H9 (cell line): ENCODE measurements at regions not wholly inside any gene's neighbourhood (a gene's known extent, or its start where the extent isn't known, plus 50 kb on each side); places are given as distances from the start of the nearest gene placed in this dataset.

Source experiments
- DNase-seq: peaks from one replicate; pipeline ENCODE4 v3.0.0-alpha.2; 2017
- H2AFZ ChIP-seq: one replicate; pipeline ENCODE4 v1.6.1; 2013; ENCODE audit warnings: mild to moderate bottlenecking, low read length, control low read depth, moderate library complexity
- H2AK5ac ChIP-seq: 2 replicates; pipeline ENCODE4 v1.6.1; 2013; ENCODE audit warnings: low read length, control low read depth, mixed read lengths; ENCODE audit not compliant: insufficient read length
- H2BK120ac ChIP-seq: one replicate; pipeline ENCODE4 v1.6.1; 2013; ENCODE audit warnings: low read depth, mild to moderate bottlenecking, low read length, control low read depth, inconsistent platforms; ENCODE audit not compliant: poor library complexity, severe bottlenecking
- H2BK12ac ChIP-seq: 2 replicates; pipeline ENCODE4 v1.6.1; 2013; ENCODE audit warnings: low read length, control low read depth, mixed read lengths, low read depth; ENCODE audit not compliant: insufficient read length
- H2BK15ac ChIP-seq: 2 replicates; pipeline ENCODE4 v1.6.1; 2013; ENCODE audit warnings: low read depth, low read length, control low read depth
- H2BK20ac ChIP-seq: one replicate; pipeline ENCODE4 v1.6.1; 2013; ENCODE audit warnings: low read depth, mild to moderate bottlenecking, low read length, control low read depth, inconsistent platforms; ENCODE audit not compliant: poor library complexity, severe bottlenecking
- H2BK5ac ChIP-seq: 2 replicates; pipeline ENCODE4 v1.6.1; 2013; ENCODE audit warnings: low read length, control low read depth, mixed read lengths; ENCODE audit not compliant: insufficient read length
- H3K14ac ChIP-seq: 2 replicates; pipeline ENCODE4 v1.6.1; 2013; ENCODE audit warnings: low read length, control low read depth; ENCODE audit not compliant: insufficient read depth
- H3K18ac ChIP-seq: 2 replicates; pipeline ENCODE4 v1.6.1; 2013; ENCODE audit warnings: low read depth, mild to moderate bottlenecking, mixed read lengths, low read length, control low read depth; ENCODE audit not compliant: insufficient read length
- H3K23ac ChIP-seq: 2 replicates; pipeline ENCODE4 v1.6.1; 2013; ENCODE audit warnings: low read length, control low read depth, mixed read lengths, low read depth; ENCODE audit not compliant: insufficient read length
- H3K23me2 ChIP-seq: 2 replicates; pipeline ENCODE4 v1.6.1; 2013; ENCODE audit warnings: low read depth, mild to moderate bottlenecking, mixed read lengths, low read length, control low read depth; ENCODE audit not compliant: insufficient read length, poor library complexity, severe bottlenecking
- H3K27ac ChIP-seq: 2 replicates; pipeline ENCODE4 v1.5.1; 2013; ENCODE audit warnings: low read length, control low read depth, mixed read lengths, low read depth; ENCODE audit not compliant: insufficient read length
- H3K27me3 ChIP-seq: 2 replicates; pipeline ENCODE4 v1.6.1; 2013; ENCODE audit warnings: low read length, control low read depth, inconsistent platforms; ENCODE audit not compliant: insufficient read depth
- H3K4ac ChIP-seq: 2 replicates; pipeline ENCODE4 v1.6.1; 2013; ENCODE audit warnings: low read depth, mild to moderate bottlenecking, control low read depth, inconsistent platforms, low read length, moderate library complexity
- H3K4me1 ChIP-seq: 2 replicates; pipeline ENCODE4 v1.6.1; 2013; ENCODE audit warnings: low read length, control low read depth, inconsistent platforms; ENCODE audit not compliant: insufficient read depth
- H3K4me2 ChIP-seq: 2 replicates; pipeline ENCODE4 v1.6.1; 2013; ENCODE audit warnings: low read length, control low read depth, mixed read lengths; ENCODE audit not compliant: insufficient read length, insufficient read depth
- H3K56ac ChIP-seq: 2 replicates; pipeline ENCODE4 v1.6.1; 2013; ENCODE audit warnings: low read depth, mild to moderate bottlenecking, mixed read lengths, low read length, control low read depth; ENCODE audit not compliant: insufficient read length
- H3K79me1 ChIP-seq: 2 replicates; pipeline ENCODE4 v1.6.1; 2013; ENCODE audit warnings: low read depth, mild to moderate bottlenecking, moderate library complexity, low read length, control low read depth, inconsistent platforms; ENCODE audit not compliant: insufficient read depth, poor library complexity, severe bottlenecking
- H3K79me2 ChIP-seq: 2 replicates; pipeline ENCODE4 v1.6.1; 2013; ENCODE audit warnings: low read length, control low read depth, inconsistent platforms; ENCODE audit not compliant: insufficient read depth
- H3K9ac ChIP-seq: 2 replicates; pipeline ENCODE4 v1.6.1; 2013; ENCODE audit warnings: low read length, control low read depth, mixed read lengths; ENCODE audit not compliant: insufficient read length; ENCODE audit errors: extremely low read depth
- H3K9me3 ChIP-seq: one replicate; pipeline ENCODE4 v1.6.1; 2013; ENCODE audit warnings: low read depth, low read length, inconsistent platforms; ENCODE audit not compliant: control insufficient read depth
- H3T11ph ChIP-seq: one replicate; pipeline ENCODE4 v1.6.1; 2013; ENCODE audit warnings: mild to moderate bottlenecking, low read length, control low read depth, inconsistent platforms
- H4K20me1 ChIP-seq: one replicate; pipeline ENCODE4 v1.6.1; 2013; ENCODE audit not compliant: control insufficient read depth, insufficient read length, insufficient read depth
- H4K5ac ChIP-seq: 2 replicates; pipeline ENCODE4 v1.6.1; 2013; ENCODE audit warnings: low read depth, mild to moderate bottlenecking, mixed read lengths, low read length, control low read depth; ENCODE audit not compliant: insufficient read length
- H4K8ac ChIP-seq: replicated peaks from 2 replicates; pipeline ENCODE4 v1.6.1; 2013; ENCODE audit warnings: low read length, control low read depth, mixed read lengths, low read depth; ENCODE audit not compliant: insufficient read length
- H4K91ac ChIP-seq: 2 replicates; pipeline ENCODE4 v1.6.1; 2013; ENCODE audit warnings: low read depth, mild to moderate bottlenecking, moderate library complexity, mixed read lengths, low read length, control low read depth; ENCODE audit not compliant: insufficient read length
- H3K27ac Mint-ChIP-seq, 3 experiments: 2 replicates in 2 of 3; 3 replicates in 1 of 3; pipeline ENCODE4 v1.8.0; 2020 to 2021; ENCODE audit warnings: mixed read lengths in 3 of 3, mild to moderate bottlenecking in 1 of 3, moderate library complexity in 1 of 3
- H3K27me3 Mint-ChIP-seq: 2 replicates; pipeline ENCODE4 v1.8.0; 2021; ENCODE audit warnings: low read depth, mild to moderate bottlenecking, moderate library complexity, mixed read lengths
- H3K36me3 Mint-ChIP-seq, 3 experiments: 2 replicates in 2 of 3; 3 replicates in 1 of 3; pipeline ENCODE4 v1.8.0; 2020 to 2021; ENCODE audit warnings: low read depth in 3 of 3, mixed read lengths in 3 of 3; ENCODE audit not compliant: insufficient read depth in 1 of 3
- H3K4me1 Mint-ChIP-seq, 2 experiments: 2 replicates each; pipeline ENCODE4 v1.8.0; 2020; ENCODE audit warnings: mixed read lengths in 2 of 2
- H3K4me3 Mint-ChIP-seq, 2 experiments: 2 replicates in 1 of 2; 3 replicates in 1 of 2; pipeline ENCODE4 v1.8.0; 2020 to 2021; ENCODE audit warnings: mild to moderate bottlenecking in 2 of 2, mixed read lengths in 2 of 2, moderate library complexity in 1 of 2
- H3K9me3 Mint-ChIP-seq, 2 experiments: 2 replicates in 1 of 2; 3 replicates in 1 of 2; pipeline ENCODE4 v1.8.0; 2020; ENCODE audit warnings: mild to moderate bottlenecking in 2 of 2, mixed read lengths in 2 of 2, moderate library complexity in 1 of 2
- WGBS: extraction: QIAGEN DNeasy Blood & Tissue Kit; methylation state at CpG from one replicate; pipeline ENCODE4 v1.1.7; 2013; ENCODE audit warnings: missing lambda C conversion rate, low lambda C conversion rate, mixed read lengths; ENCODE audit not compliant: insufficient read length; ENCODE audit errors: extremely low coverage; 5-methylcytosine and 5-hydroxymethylcytosine counted together
- TF ChIP-seq, protein P1 (sequence below): fragments of 200-600 bp; sonication (generic); conservative IDR thresholded peaks from 3 replicates; pipeline ENCODE4 v1.8.0; 2021; ENCODE audit warnings: antibody characterized with exemption, mild to moderate bottlenecking

- Mint-ChIP-seq H3K9me3 (peaks cover 15 to 18% of the 10 kb centered on the region in 2 experiments; a peak in 4 of 5 replicates), H3K27ac (no peak overlapping the region), H3K4me3 (no peak overlapping the region), H3K27me3 (peaks cover 5% of the 10 kb centered on the region; the same call in 1 of the 2 replicates), H3K4me1 (no peaks in the 10 kb centered on the region; a peak in 1 of 4 replicates), H3K36me3 (no peaks in the 10 kb centered on the region; a peak in 1 of 7 replicates)
- H3K18ac ChIP-seq, result no peak overlapping the region
- no peak overlapping the region for H2BK20ac ChIP-seq
- TF ChIP-seq, protein P1, sequence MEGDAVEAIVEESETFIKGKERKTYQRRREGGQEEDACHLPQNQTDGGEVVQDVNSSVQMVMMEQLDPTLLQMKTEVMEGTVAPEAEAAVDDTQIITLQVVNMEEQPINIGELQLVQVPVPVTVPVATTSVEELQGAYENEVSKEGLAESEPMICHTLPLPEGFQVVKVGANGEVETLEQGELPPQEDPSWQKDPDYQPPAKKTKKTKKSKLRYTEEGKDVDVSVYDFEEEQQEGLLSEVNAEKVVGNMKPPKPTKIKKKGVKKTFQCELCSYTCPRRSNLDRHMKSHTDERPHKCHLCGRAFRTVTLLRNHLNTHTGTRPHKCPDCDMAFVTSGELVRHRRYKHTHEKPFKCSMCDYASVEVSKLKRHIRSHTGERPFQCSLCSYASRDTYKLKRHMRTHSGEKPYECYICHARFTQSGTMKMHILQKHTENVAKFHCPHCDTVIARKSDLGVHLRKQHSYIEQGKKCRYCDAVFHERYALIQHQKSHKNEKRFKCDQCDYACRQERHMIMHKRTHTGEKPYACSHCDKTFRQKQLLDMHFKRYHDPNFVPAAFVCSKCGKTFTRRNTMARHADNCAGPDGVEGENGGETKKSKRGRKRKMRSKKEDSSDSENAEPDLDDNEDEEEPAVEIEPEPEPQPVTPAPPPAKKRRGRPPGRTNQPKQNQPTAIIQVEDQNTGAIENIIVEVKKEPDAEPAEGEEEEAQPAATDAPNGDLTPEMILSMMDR, result no peak
- no peak overlapping the region for H3K9ac ChIP-seq
- H2BK12ac ChIP-seq, result no peak overlapping the region
- H3T11ph ChIP-seq, result no peak overlapping the region
- no peak overlapping the region for H3K56ac ChIP-seq
- no peak overlapping the region for H3K4me2 ChIP-seq
- H3K4ac ChIP-seq, result no peak overlapping the region
- H3K79me1 ChIP-seq, result no peaks in the 10 kb centered on the region
- no peaks in the 10 kb centered on the region for H3K23me2 ChIP-seq
- no peak overlapping the region for H4K8ac ChIP-seq
- H3K27ac ChIP-seq, result no peak overlapping the region
- no peak overlapping the region for H2AK5ac ChIP-seq
- H4K91ac ChIP-seq, result no peak overlapping the region
- no peak overlapping the region for H3K23ac ChIP-seq
- H3K27me3 ChIP-seq, result no peaks in the 10 kb centered on the region
- no peak overlapping the region for H2BK120ac ChIP-seq
- DNase-seq, result no peak
- no peaks in the 10 kb centered on the region for H3K4me1 ChIP-seq
- H2AFZ ChIP-seq, result no peak overlapping the region
- no peak overlapping the region for H2BK15ac ChIP-seq
- no peaks in the 10 kb centered on the region for H3K79me2 ChIP-seq
- H2BK5ac ChIP-seq, result no peak overlapping the region
- no CpG with 5 or more reads among the region's 1 CpG for WGBS
- no peaks in the 10 kb centered on the region for H3K9me3 ChIP-seq
- H3K14ac ChIP-seq, result no peak overlapping the region
- H4K5ac ChIP-seq, result no peak overlapping the region
- H4K20me1 ChIP-seq, result no peaks in the 10 kb centered on the region
Observed at GRCh38 chr20:60372275-60372674, 414.1 kb downstream of the CDH26 start.
